ENCODE measurements at regions not wholly inside any gene's neighbourhood (a gene's known extent, or its start where the extent isn't known, plus 50 kb on each side); places are given as distances from the start of the nearest gene placed in this dataset.

DNA sequence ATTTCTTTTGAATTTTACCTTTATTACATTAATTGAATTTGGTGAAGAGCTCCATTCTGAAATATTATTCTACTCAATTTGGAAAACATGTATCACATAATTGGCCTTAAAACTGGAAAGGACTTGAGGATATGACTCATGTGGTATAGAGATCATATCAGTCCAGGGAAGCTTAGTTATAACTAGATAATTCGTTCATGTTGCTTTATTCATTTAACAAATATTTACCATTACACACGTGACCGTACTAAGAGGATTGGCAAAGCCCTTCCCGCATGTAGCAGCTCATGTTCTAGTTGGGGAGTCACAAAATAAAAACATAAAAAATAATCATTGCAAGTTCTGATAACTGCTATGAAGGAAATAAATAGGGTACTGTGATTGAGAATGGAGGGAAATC lies 1816.5 kb downstream of the MAT2B start:
- H3K27me3 ChIP-seq (ENCODE audit: insufficient read depth, low read length), result no peaks in the 10 kb centered on the region
- no peaks in the 10 kb centered on the region for H3K9me3 ChIP-seq (ENCODE audit: low read depth, low read length)
- H3K4me1 ChIP-seq (ENCODE audit: insufficient read depth, low read length), result no peaks in the 10 kb centered on the region
- TF ChIP-seq, protein P1, sequence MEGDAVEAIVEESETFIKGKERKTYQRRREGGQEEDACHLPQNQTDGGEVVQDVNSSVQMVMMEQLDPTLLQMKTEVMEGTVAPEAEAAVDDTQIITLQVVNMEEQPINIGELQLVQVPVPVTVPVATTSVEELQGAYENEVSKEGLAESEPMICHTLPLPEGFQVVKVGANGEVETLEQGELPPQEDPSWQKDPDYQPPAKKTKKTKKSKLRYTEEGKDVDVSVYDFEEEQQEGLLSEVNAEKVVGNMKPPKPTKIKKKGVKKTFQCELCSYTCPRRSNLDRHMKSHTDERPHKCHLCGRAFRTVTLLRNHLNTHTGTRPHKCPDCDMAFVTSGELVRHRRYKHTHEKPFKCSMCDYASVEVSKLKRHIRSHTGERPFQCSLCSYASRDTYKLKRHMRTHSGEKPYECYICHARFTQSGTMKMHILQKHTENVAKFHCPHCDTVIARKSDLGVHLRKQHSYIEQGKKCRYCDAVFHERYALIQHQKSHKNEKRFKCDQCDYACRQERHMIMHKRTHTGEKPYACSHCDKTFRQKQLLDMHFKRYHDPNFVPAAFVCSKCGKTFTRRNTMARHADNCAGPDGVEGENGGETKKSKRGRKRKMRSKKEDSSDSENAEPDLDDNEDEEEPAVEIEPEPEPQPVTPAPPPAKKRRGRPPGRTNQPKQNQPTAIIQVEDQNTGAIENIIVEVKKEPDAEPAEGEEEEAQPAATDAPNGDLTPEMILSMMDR (IDR thresholded peaks at IDR 0.05; ENCODE audit: extremely low read depth, low read depth, low read length), result no peak
- no peaks in the 10 kb centered on the region for H3K36me3 ChIP-seq (ENCODE audit: insufficient read depth, low read length)
- no peak overlapping the region for H3K4me2 ChIP-seq (ENCODE audit: insufficient read depth, low read length)
- H3K27ac ChIP-seq (ENCODE audit: low read depth, low read length), result no peak overlapping the region
- DNase-seq (ENCODE audit: insufficient read length, low spot score, missing footprints), result peak; percentile 39
- H3K4me3 ChIP-seq (ENCODE audit: insufficient read depth, low read length), result no peak overlapping the region
- H4K20me1 ChIP-seq (ENCODE audit: insufficient read depth, low read length), result no peaks in the 10 kb centered on the region
- no peaks in the 10 kb centered on the region for H3K79me2 ChIP-seq (ENCODE audit: insufficient read depth, low read length)
- H2AFZ ChIP-seq (ENCODE audit: low read length), result no peak overlapping the region

DNA sequence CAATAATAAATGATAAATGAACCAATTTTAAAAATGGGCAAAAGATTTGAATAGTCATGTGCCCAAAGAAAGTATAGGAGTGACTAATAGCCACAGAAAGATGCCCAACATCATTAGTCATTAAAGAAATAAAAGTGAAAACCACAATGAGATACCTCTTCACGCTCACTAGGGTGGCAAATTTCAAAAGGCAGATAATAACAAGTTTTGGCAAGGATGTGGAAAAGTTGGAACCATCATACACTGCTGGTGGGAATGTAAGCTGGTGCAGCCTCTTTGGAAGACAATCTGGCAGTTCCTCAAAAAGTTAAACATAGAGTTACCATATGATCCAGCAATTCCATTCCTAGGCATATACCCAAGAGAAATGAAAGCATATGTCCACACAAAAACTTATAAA lies 1819.8 kb downstream of the MAT2B start:
- no peaks in the 10 kb centered on the region for H3K79me2 ChIP-seq (ENCODE audit: insufficient read depth, low read length)
- H3K27me3 ChIP-seq (ENCODE audit: insufficient read depth, low read length), result no peaks in the 10 kb centered on the region
- no peak overlapping the region for H3K4me3 ChIP-seq (ENCODE audit: insufficient read depth, low read length)
- no peak for DNase-seq (ENCODE audit: insufficient read length, low spot score, missing footprints)
- H3K4me1 ChIP-seq (ENCODE audit: insufficient read depth, low read length), result no peaks in the 10 kb centered on the region
- no peaks in the 10 kb centered on the region for H4K20me1 ChIP-seq (ENCODE audit: insufficient read depth, low read length)
- no peak overlapping the region for H3K27ac ChIP-seq (ENCODE audit: low read depth, low read length)
- no peaks in the 10 kb centered on the region for H3K36me3 ChIP-seq (ENCODE audit: insufficient read depth, low read length)
- no peak overlapping the region for H2AFZ ChIP-seq (ENCODE audit: low read length)
- no peaks in the 10 kb centered on the region for H3K9me3 ChIP-seq (ENCODE audit: low read depth, low read length)
- no peak overlapping the region for H3K4me2 ChIP-seq (ENCODE audit: insufficient read depth, low read length)
- TF ChIP-seq, protein P1 (IDR thresholded peaks at IDR 0.05; ENCODE audit: extremely low read depth, low read depth, low read length), result no peak

GRCh38 chr5:165327631-165328030 lies 1822.2 kb downstream of the MAT2B start:
- H3K4me2 ChIP-seq (ENCODE audit: insufficient read depth, low read length), result no peak overlapping the region
- H3K27ac ChIP-seq (ENCODE audit: low read depth, low read length), result no peak overlapping the region
- H3K27me3 ChIP-seq (ENCODE audit: insufficient read depth, low read length), result no peaks in the 10 kb centered on the region
- TF ChIP-seq, protein P1 (IDR thresholded peaks at IDR 0.05; ENCODE audit: extremely low read depth, low read depth, low read length), result no peak
- no peak overlapping the region for H3K4me3 ChIP-seq (ENCODE audit: insufficient read depth, low read length)
- H2AFZ ChIP-seq (ENCODE audit: low read length), result no peak overlapping the region
- H3K79me2 ChIP-seq (ENCODE audit: insufficient read depth, low read length), result no peaks in the 10 kb centered on the region
- no peaks in the 10 kb centered on the region for H3K4me1 ChIP-seq (ENCODE audit: insufficient read depth, low read length)
- H4K20me1 ChIP-seq (ENCODE audit: insufficient read depth, low read length), result no peaks in the 10 kb centered on the region
- H3K36me3 ChIP-seq (ENCODE audit: insufficient read depth, low read length), result no peaks in the 10 kb centered on the region
- no peaks in the 10 kb centered on the region for H3K9me3 ChIP-seq (ENCODE audit: low read depth, low read length)
- DNase-seq (ENCODE audit: insufficient read length, low spot score, missing footprints), result no peak

DNA sequence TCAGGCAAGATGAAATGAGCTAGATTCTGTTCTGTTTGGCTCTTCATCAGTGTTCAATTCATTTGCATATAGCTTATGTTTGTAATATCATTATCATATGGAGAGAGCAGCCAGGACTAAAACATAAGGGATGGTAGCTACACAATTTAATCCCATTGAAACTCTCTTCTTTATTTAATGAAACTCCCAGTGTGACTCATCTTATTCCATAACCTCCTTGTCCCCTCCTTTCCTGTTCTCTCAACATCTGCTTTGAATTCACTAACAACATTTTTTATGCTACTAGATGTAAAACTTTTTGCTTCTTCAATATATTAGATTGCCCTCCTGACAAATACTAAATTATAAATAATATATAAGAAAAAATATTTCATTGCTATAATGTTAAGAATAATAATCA lies 1823.4 kb downstream of the MAT2B start:
- Histone ChIP-seq H4K20me1 (ENCODE audit: insufficient read depth, low read length) (no peaks in the 10 kb centered on the region), H3K27ac (ENCODE audit: low read depth, low read length) (no peak overlapping the region), H3K9me3 (ENCODE audit: low read depth, low read length) (no peaks in the 10 kb centered on the region), H3K4me3 (ENCODE audit: insufficient read depth, low read length) (no peak overlapping the region), H2AFZ (ENCODE audit: low read length) (no peak overlapping the region), H3K4me2 (ENCODE audit: insufficient read depth, low read length) (no peak overlapping the region), H3K79me2 (ENCODE audit: insufficient read depth, low read length) (no peaks in the 10 kb centered on the region), H3K27me3 (ENCODE audit: insufficient read depth, low read length) (no peaks in the 10 kb centered on the region), H3K4me1 (ENCODE audit: insufficient read depth, low read length) (no peaks in the 10 kb centered on the region), H3K36me3 (ENCODE audit: insufficient read depth, low read length) (no peaks in the 10 kb centered on the region)
- no peak for DNase-seq (ENCODE audit: insufficient read length, low spot score, missing footprints)
- TF ChIP-seq, protein P1 (IDR thresholded peaks at IDR 0.05; ENCODE audit: extremely low read depth, low read depth, low read length), result no peak
